ENCODE measurements at regions not wholly inside any gene's neighbourhood (a gene's known extent, or its start where the extent isn't known, plus 50 kb on each side); places are given as distances from the start of the nearest gene placed in this dataset.

DNA sequence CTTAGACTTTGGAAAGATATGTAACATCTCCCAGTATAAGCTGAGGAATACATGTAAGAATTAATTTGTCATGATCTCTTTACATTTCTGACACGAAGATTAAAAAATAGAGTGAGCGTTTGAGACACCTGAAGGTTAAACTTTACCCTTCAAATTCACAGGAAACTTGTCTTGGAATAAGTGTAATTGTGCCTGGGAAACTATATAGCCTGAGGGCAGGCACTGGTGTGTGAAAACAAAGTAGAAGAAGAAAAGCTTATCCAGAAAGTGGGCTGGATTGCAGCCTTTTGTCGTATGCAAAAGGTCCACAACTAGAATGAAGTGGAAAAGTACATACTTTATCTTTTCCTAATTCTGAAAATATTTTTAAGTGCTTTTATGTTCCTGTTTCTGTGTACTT lies 275.7 kb upstream of the TCF21 start:
- TF ChIP-seq CTCF (conservative IDR thresholded peaks at IDR 0.05; ENCODE audit: low read depth, low read length) (no peak), FOS (IDR thresholded peaks at IDR 0.05; ENCODE audit: low read depth, low read length) (no peak), SMC3 (IDR thresholded peaks at IDR 0.05; ENCODE audit: low read depth, low read length) (no peak)
- TF ChIP-seq, protein P1, sequence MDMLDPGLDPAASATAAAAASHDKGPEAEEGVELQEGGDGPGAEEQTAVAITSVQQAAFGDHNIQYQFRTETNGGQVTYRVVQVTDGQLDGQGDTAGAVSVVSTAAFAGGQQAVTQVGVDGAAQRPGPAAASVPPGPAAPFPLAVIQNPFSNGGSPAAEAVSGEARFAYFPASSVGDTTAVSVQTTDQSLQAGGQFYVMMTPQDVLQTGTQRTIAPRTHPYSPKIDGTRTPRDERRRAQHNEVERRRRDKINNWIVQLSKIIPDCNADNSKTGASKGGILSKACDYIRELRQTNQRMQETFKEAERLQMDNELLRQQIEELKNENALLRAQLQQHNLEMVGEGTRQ (IDR thresholded peaks at IDR 0.05; ENCODE audit: low read depth, low read length): no peak

Data from IMR-90 (cell line).